HEK293 (cell line): ENCODE measurements at regions not wholly inside any gene's neighbourhood (a gene's known extent, or its start where the extent isn't known, plus 50 kb on each side); places are given as distances from the start of the nearest gene placed in this dataset.

Experiments
- CTCF ChIA-PET: fragments of 350-600 bp; formaldehyde crosslinking; extraction: SDS; loops from one replicate; lab custom pipeline; 2021; ENCODE audit warnings: antibody characterized with exemption; lab: Yijun Ruan, JAX
- POLR2A ChIA-PET: fragments of 300-600 bp; formaldehyde crosslinking; extraction: SDS; loops from one replicate; lab custom pipeline; 2020; ENCODE audit warnings: antibody characterized with exemption, inconsistent platforms; lab: Yijun Ruan, JAX
- H3K27ac ChIP-seq: fragments of 200-500 bp; sonication (Bioruptor generic); 2 replicates; pipeline ENCODE4 v1.5.1; 2014; ENCODE audit warnings: low read depth, low read length, control low read depth, inconsistent platforms; ENCODE audit errors: extremely low read depth
- H3K36me3 ChIP-seq, 2 experiments: fragments of 200-500 bp in 1 of 2; sonication (Bioruptor generic) in 1 of 2; 1 replicate in 1 of 2; 2 replicates in 1 of 2; pipeline ENCODE4 v1.5.1; 2014 to 2017; ENCODE audit warnings: inconsistent platforms in 2 of 2, low read length in 2 of 2; ENCODE audit not compliant: control insufficient read depth in 2 of 2, insufficient read depth in 1 of 2
- H3K4me1 ChIP-seq: fragments of 200-500 bp; sonication (Bioruptor generic); 2 replicates; pipeline ENCODE4 v1.5.1; 2014; ENCODE audit warnings: mild to moderate bottlenecking, low read length, inconsistent platforms; ENCODE audit not compliant: control insufficient read depth, insufficient read depth
- H3K4me3 ChIP-seq: 2 replicates; pipeline ENCODE4 v1.5.1; 2011; ENCODE audit warnings: low read depth, mild to moderate bottlenecking, control low read depth, low read length, moderate library complexity
- H3K9me3 ChIP-seq: fragments of 200-500 bp; sonication (Bioruptor generic); 2 replicates; pipeline ENCODE4 v1.5.1; 2014; ENCODE audit warnings: low read depth, low read length, inconsistent platforms; ENCODE audit not compliant: control insufficient read depth, insufficient read depth
- SALL2 ChIP-seq: fragments of 450-650 bp; formaldehyde crosslinking; IDR thresholded peaks from 2 replicates; pipeline ENCODE4 v1.5.0; 2017; ENCODE audit warnings: missing biosample characterization, mild to moderate bottlenecking, missing genetic modification characterization, borderline replicate concordance
- SCRT2 ChIP-seq: fragments of 450-650 bp; formaldehyde crosslinking; IDR thresholded peaks from 2 replicates; pipeline ENCODE4 v1.5.1; 2016; ENCODE audit warnings: missing biosample characterization, missing genetic modification characterization
- SP7 ChIP-seq: fragments of 450-650 bp; formaldehyde crosslinking; IDR thresholded peaks from 2 replicates; pipeline ENCODE4 v1.5.1; 2016; ENCODE audit warnings: missing biosample characterization, missing genetic modification characterization
- TSHZ1 ChIP-seq: fragments of 450-650 bp; formaldehyde crosslinking; IDR thresholded peaks from 2 replicates; pipeline ENCODE4 v1.5.1; 2016; ENCODE audit warnings: missing biosample characterization, missing genetic modification characterization, borderline replicate concordance
- WT1 ChIP-seq: fragments of 450-650 bp; formaldehyde crosslinking; IDR thresholded peaks from 2 replicates; pipeline ENCODE4 v1.5.1; 2016; ENCODE audit warnings: missing biosample characterization, missing genetic modification characterization
- ZBTB17 ChIP-seq: fragments of 450-650 bp; formaldehyde crosslinking; IDR thresholded peaks from 2 replicates; pipeline ENCODE4 v1.5.1; 2016; ENCODE audit warnings: missing biosample characterization, missing genetic modification characterization
- ZBTB48 ChIP-seq: fragments of 450-650 bp; formaldehyde crosslinking; IDR thresholded peaks from 2 replicates; pipeline ENCODE4 v1.5.1; 2016; ENCODE audit warnings: missing biosample characterization, missing genetic modification characterization
- ZNF114 ChIP-seq: fragments of 450-650 bp; formaldehyde crosslinking; IDR thresholded peaks from 2 replicates; pipeline ENCODE4 v1.5.0; 2017; ENCODE audit warnings: missing biosample characterization, missing genetic modification characterization
- ZNF132 ChIP-seq: fragments of 450-650 bp; formaldehyde crosslinking; IDR thresholded peaks from 2 replicates; pipeline ENCODE4 v1.5.1; 2017; ENCODE audit warnings: missing biosample characterization, missing genetic modification characterization, borderline replicate concordance
- ZNF140 ChIP-seq: fragments of 450-650 bp; formaldehyde crosslinking; IDR thresholded peaks from 2 replicates; pipeline ENCODE4 v1.5.1; 2016; ENCODE audit warnings: missing biosample characterization, missing genetic modification characterization
- ZNF146 ChIP-seq: fragments of 450-650 bp; formaldehyde crosslinking; IDR thresholded peaks from 2 replicates; pipeline ENCODE4 v1.5.1; 2016; ENCODE audit warnings: missing biosample characterization, missing genetic modification characterization
- ZNF157 ChIP-seq: fragments of 450-650 bp; formaldehyde crosslinking; IDR thresholded peaks from 2 replicates; pipeline ENCODE4 v1.5.1; 2016; ENCODE audit warnings: missing biosample characterization, missing genetic modification characterization
- ZNF221 ChIP-seq: fragments of 450-650 bp; formaldehyde crosslinking; IDR thresholded peaks from 2 replicates; pipeline ENCODE4 v1.5.1; 2017; ENCODE audit warnings: missing biosample characterization, missing genetic modification characterization, borderline replicate concordance
- ZNF24 ChIP-seq: fragments of 450-650 bp; formaldehyde crosslinking; IDR thresholded peaks from 2 replicates; pipeline ENCODE4 v1.5.1; 2016; ENCODE audit warnings: missing biosample characterization, missing genetic modification characterization
- ZNF248 ChIP-seq: fragments of 450-650 bp; formaldehyde crosslinking; IDR thresholded peaks from 2 replicates; pipeline ENCODE4 v1.5.1; 2017; ENCODE audit warnings: missing biosample characterization, missing genetic modification characterization
- ZNF280D ChIP-seq: fragments of 450-650 bp; formaldehyde crosslinking; IDR thresholded peaks from 2 replicates; pipeline ENCODE4 v1.5.1; 2016; ENCODE audit warnings: missing biosample characterization, missing genetic modification characterization
- ZNF302 ChIP-seq: fragments of 450-650 bp; formaldehyde crosslinking; IDR thresholded peaks from 2 replicates; pipeline ENCODE4 v1.5.1; 2016; ENCODE audit warnings: missing biosample characterization, missing genetic modification characterization, low read depth
- ZNF354C ChIP-seq: fragments of 450-650 bp; formaldehyde crosslinking; IDR thresholded peaks from 2 replicates; pipeline ENCODE4 v1.5.1; 2016; ENCODE audit warnings: missing biosample characterization, missing genetic modification characterization, low read depth, borderline replicate concordance
- ZNF394 ChIP-seq: fragments of 450-650 bp; formaldehyde crosslinking; IDR thresholded peaks from 2 replicates; pipeline ENCODE4 v1.5.1; 2016; ENCODE audit warnings: missing biosample characterization, missing genetic modification characterization, mild to moderate bottlenecking, moderate library complexity, borderline replicate concordance
- ZNF416 ChIP-seq: fragments of 450-650 bp; formaldehyde crosslinking; IDR thresholded peaks from 2 replicates; pipeline ENCODE4 v1.5.1; 2016; ENCODE audit warnings: missing biosample characterization, missing genetic modification characterization
- ZNF501 ChIP-seq: fragments of 450-650 bp; formaldehyde crosslinking; IDR thresholded peaks from 2 replicates; pipeline ENCODE4 v1.5.1; 2016; ENCODE audit warnings: missing biosample characterization, missing genetic modification characterization
- ZNF645 ChIP-seq: fragments of 450-650 bp; formaldehyde crosslinking; IDR thresholded peaks from 2 replicates; pipeline ENCODE4; 2016; ENCODE audit warnings: missing biosample characterization, missing genetic modification characterization
- ZNF654 ChIP-seq: fragments of 450-650 bp; formaldehyde crosslinking; IDR thresholded peaks from 2 replicates; pipeline ENCODE4 v1.5.1; 2016; ENCODE audit warnings: low read depth, missing biosample characterization, missing genetic modification characterization
- ZNF664 ChIP-seq: fragments of 450-650 bp; formaldehyde crosslinking; IDR thresholded peaks from 2 replicates; pipeline ENCODE4 v1.5.1; 2016; ENCODE audit warnings: missing biosample characterization, missing genetic modification characterization
- ZNF670 ChIP-seq: fragments of 450-650 bp; formaldehyde crosslinking; IDR thresholded peaks from 2 replicates; pipeline ENCODE4 v1.5.1; 2016; ENCODE audit warnings: missing biosample characterization, missing genetic modification characterization, low read depth
- ZSCAN18 ChIP-seq: fragments of 450-650 bp; formaldehyde crosslinking; IDR thresholded peaks from 2 replicates; pipeline ENCODE4 v1.5.1; 2016; ENCODE audit warnings: missing biosample characterization, missing genetic modification characterization

GRCh38 chr13:110037925-110038573 is 251.7 kb upstream of the IRS2 start (continued):
- TF ChIP-seq ZNF280D (tag by site-specific recombination) = no peak
- TF ChIP-seq ZNF416 = no peak
- TF ChIP-seq ZNF664 = no peak
- TF ChIP-seq ZNF654 = no peak
- no peak for TF ChIP-seq ZNF302
- no peak for TF ChIP-seq SP7 (tag by site-specific recombination)
- no peak for TF ChIP-seq ZNF24 (tag by site-specific recombination)
- no peak for TF ChIP-seq SALL2 (tag by site-specific recombination)
- no peak for TF ChIP-seq ZNF157 (tag by site-specific recombination)
- no peak for TF ChIP-seq ZNF140 (tag by site-specific recombination)

GRCh38 chr13:110036060-110036459 is 249.7 kb upstream of the IRS2 start:
- CTCF ChIA-PET = interaction anchor here (0.6 to 1.5 kb wide), 3 partner anchors 9 to 715 kb away, joined by 3 to 5 read pairs (median 3); no protein-coding TSS in a partner anchor
- no peak overlapping the region for H3K4me3 ChIP-seq
- POLR2A ChIA-PET = no interaction called here
- H3K27ac ChIP-seq = no peak overlapping the region
- no peaks in the 10 kb centered on the region for H3K4me1 ChIP-seq
- H3K9me3 ChIP-seq = no peaks in the 10 kb centered on the region
- H3K36me3 ChIP-seq = no peaks in the 10 kb centered on the region
- TF ChIP-seq TSHZ1 (tag by site-specific recombination) (no peak), WT1 (tag by site-specific recombination) (no peak), ZNF248 (tag by site-specific recombination) (no peak), ZNF221 (tag by site-specific recombination) (no peak), SP7 (tag by site-specific recombination) (no peak), ZNF114 (no peak), ZNF670 (no peak), ZBTB17 (tag by site-specific recombination) (no peak), ZNF132 (no peak), ZSCAN18 (no peak), ZNF645 (tag by site-specific recombination) (no peak), ZNF146 (no peak), ZNF394 (tag by site-specific recombination) (no peak), ZNF501 (tag by site-specific recombination) (no peak), ZNF354C (tag by site-specific recombination) (no peak), SCRT2 (tag by site-specific recombination) (no peak), ZBTB48 (no peak)
